HepG2 (cell line): ENCODE measurements at regions not wholly inside any gene's neighbourhood (a gene's known extent, or its start where the extent isn't known, plus 50 kb on each side); places are given as distances from the start of the nearest gene placed in this dataset.

Experiments used
- ATAC-seq: fragments of 200-7000 bp; cut with Tn5 transposase; 3 replicates; pipeline ENCODE4 v1.9.1; 2020; ENCODE audit warnings: mild to moderate bottlenecking, moderate library complexity
- BruUV-seq: library from RNA; stranded (reverse); fragments of 400-500 nt; replicated peaks from 2 replicates; lab custom pipeline; 2021; lab: Mats Ljungman, UMichigan
- CTCF ChIA-PET: fragments of 300-600 bp; formaldehyde crosslinking; extraction: SDS; loops from one replicate; lab custom pipeline; 2021; ENCODE audit warnings: low total read pairs, inconsistent platforms, low intra/inter-chr PET ratio; lab: Yijun Ruan, JAX
- POLR2A ChIA-PET: fragments of 350-600 bp; sonication (Branson Sonifier 250); formaldehyde crosslinking; loops from one replicate; lab custom pipeline; 2020; ENCODE audit warnings: antibody characterized with exemption, inconsistent platforms; lab: Yijun Ruan, JAX
- DNase-seq: peaks from one replicate; pipeline ENCODE4 v3.0.0-alpha.2; 2015; ENCODE audit warnings: low spot score
- FAIRE-seq: peaks from 3 replicates; lab custom pipeline; 2011; peaks lifted over from hg19 to GRCh38; lab: Jason Lieb, UNC
- H2AFZ ChIP-seq: one replicate; pipeline ENCODE4 v1.6.1; 2011; ENCODE audit warnings: low read length, inconsistent platforms
- H3K27ac ChIP-seq: fragments of 300-600 bp; 3 replicates; pipeline ENCODE4 v1.8.0; 2011; ENCODE audit warnings: mixed run types, mild to moderate bottlenecking, mixed read lengths, low read length, inconsistent platforms; ENCODE audit not compliant: insufficient read depth; ENCODE audit errors: extremely low read length
- H3K27me3 ChIP-seq, 2 experiments: fragments of 200-600 bp in 1 of 2; 2 replicates in 1 of 2; 3 replicates in 1 of 2; pipeline versions ENCODE4 v1.6.0 to v1.8.0; 2011; ENCODE audit warnings: low read length in 2 of 2, mild to moderate bottlenecking in 2 of 2, moderate library complexity in 2 of 2, inconsistent platforms in 1 of 2; ENCODE audit not compliant: insufficient read depth in 2 of 2, control insufficient read depth in 1 of 2
- H3K36me3 ChIP-seq, 2 experiments: fragments of 200-600 bp in 1 of 2; replicated peaks in 1 of 2; 2 replicates in 1 of 2; 3 replicates in 1 of 2; pipeline versions ENCODE4 v1.5.1 to v1.8.0; 2011; ENCODE audit warnings: low read length in 2 of 2, inconsistent platforms in 1 of 2; ENCODE audit not compliant: insufficient read depth in 2 of 2, control insufficient read depth in 1 of 2
- H3K4me1 ChIP-seq: 2 replicates; pipeline ENCODE4 v1.5.1; 2012; ENCODE audit warnings: low read length, inconsistent platforms; ENCODE audit not compliant: insufficient read depth
- H3K4me2 ChIP-seq: 2 replicates; pipeline ENCODE4 v1.6.0; 2011; ENCODE audit warnings: low read depth, low read length, inconsistent platforms
- H3K4me3 ChIP-seq, 3 experiments: fragments of 200-600 bp in 1 of 3; sonication (generic), shearing (Covaris generic) in 1 of 3; replicated peaks in 1 of 3; 2 replicates each; pipeline ENCODE4 v1.5.1; 2011 to 2016; ENCODE audit warnings: low read length in 3 of 3, inconsistent platforms in 2 of 3, low read depth in 2 of 3, mild to moderate bottlenecking in 2 of 3, control low read depth in 1 of 3, mixed read lengths in 1 of 3; ENCODE audit not compliant: insufficient read depth in 1 of 3
- H3K79me2 ChIP-seq: one replicate; pipeline ENCODE4 v1.6.1; 2011; ENCODE audit warnings: low read length, inconsistent platforms; ENCODE audit not compliant: insufficient read depth
- H3K9ac ChIP-seq: 2 replicates; pipeline ENCODE4 v1.6.0; 2011; ENCODE audit warnings: mild to moderate bottlenecking, low read depth, low read length, inconsistent platforms; ENCODE audit not compliant: insufficient read depth
- H3K9me3 ChIP-seq: 2 replicates; pipeline ENCODE4 v1.5.1; 2012; ENCODE audit warnings: mild to moderate bottlenecking, low read length
- H4K20me1 ChIP-seq: 2 replicates; pipeline ENCODE4 v1.6.0; 2011; ENCODE audit warnings: inconsistent platforms, mild to moderate bottlenecking, low read length, moderate library complexity; ENCODE audit not compliant: insufficient read depth
- CBX1 ChIP-seq: IDR thresholded peaks from one replicate; pipeline ENCODE4 v1.6.1; 2016; ENCODE audit warnings: antibody characterized with exemption, low read depth
- ETV6 ChIP-seq: sonication (generic); formaldehyde crosslinking; conservative IDR thresholded peaks from 2 replicates; pipeline ENCODE4 v1.4.0; 2020; ENCODE audit warnings: missing genetic modification reagents
- FOXK1 ChIP-seq: sonication (generic); formaldehyde crosslinking; IDR thresholded peaks from 2 replicates; pipeline ENCODE4 v1.4.0; 2020; ENCODE audit warnings: low read depth, missing genetic modification reagents, borderline replicate concordance
- HMG20A ChIP-seq: IDR thresholded peaks from 2 replicates; pipeline ENCODE4 v1.6.1; 2016; ENCODE audit warnings: borderline replicate concordance
- HNF4A ChIP-seq: sonication (generic); formaldehyde crosslinking; IDR thresholded peaks from 2 replicates; pipeline ENCODE4 v1.4.0; 2020; ENCODE audit warnings: missing genetic modification reagents
- RBAK ChIP-seq: sonication (generic); formaldehyde crosslinking; IDR thresholded peaks from 2 replicates; pipeline ENCODE4 v1.5.1; 2020; ENCODE audit warnings: mild to moderate bottlenecking, missing genetic modification reagents
- RELA ChIP-seq: sonication (generic); formaldehyde crosslinking; IDR thresholded peaks from 2 replicates; pipeline ENCODE4 v1.4.0; 2020; ENCODE audit warnings: missing genetic modification reagents
- SNAPC2 ChIP-seq: sonication (generic); formaldehyde crosslinking; IDR thresholded peaks from 2 replicates; pipeline ENCODE4 v1.8.1; 2022; ENCODE audit warnings: mild to moderate bottlenecking, missing genetic modification reagents
- ZFP82 ChIP-seq: sonication (generic); formaldehyde crosslinking; IDR thresholded peaks from 2 replicates; pipeline ENCODE4 v1.5.1; 2020; ENCODE audit warnings: mild to moderate bottlenecking, missing genetic modification reagents, borderline replicate concordance
- ZFP90 ChIP-seq: sonication (generic); formaldehyde crosslinking; IDR thresholded peaks from 2 replicates; pipeline ENCODE4 v1.8.0; 2022; ENCODE audit warnings: missing genetic modification reagents, mild to moderate bottlenecking, inconsistent platforms, borderline replicate concordance
- ZNF124 ChIP-seq: sonication (generic); formaldehyde crosslinking; IDR thresholded peaks from 2 replicates; pipeline ENCODE4 v1.4.0; 2020; ENCODE audit warnings: missing genetic modification reagents
- ZNF354B ChIP-seq: sonication (generic); formaldehyde crosslinking; IDR thresholded peaks from 2 replicates; pipeline ENCODE4 v1.8.0; 2022; ENCODE audit warnings: mild to moderate bottlenecking, missing genetic modification reagents
- ZNF776 ChIP-seq: sonication (generic); formaldehyde crosslinking; IDR thresholded peaks from 2 replicates; pipeline ENCODE4 v1.4.0; 2020; ENCODE audit warnings: mild to moderate bottlenecking, missing genetic modification reagents
- WGBS: methylation state at CpG from one replicate; pipeline ENCODE4 v1.1.6; 2017; ENCODE audit warnings: low lambda C conversion rate; 5-methylcytosine and 5-hydroxymethylcytosine counted together
- in situ Hi-C: cut with HindIII; loops from 2 replicates; pipeline ENCODE4 v1.10.0; 2017; ENCODE audit warnings: low pct_unique_long_range_greater_than_20kb; ENCODE audit not compliant: extremely low pct_ligation_motif_present
- intact Hi-C: fragments of 100-400 bp; cut with micrococcal nuclease; formaldehyde crosslinking; loops from one replicate; pipeline ENCODE4 v1.10.0; 2022; ENCODE audit not compliant: unreplicated experiment
- TF ChIP-seq, protein P1 (sequence below): sonication (generic); formaldehyde crosslinking; conservative IDR thresholded peaks from 2 replicates; pipeline ENCODE4 v1.4.0; 2020; ENCODE audit warnings: missing genetic modification reagents
- TF ChIP-seq, protein P2 (sequence below): sonication (generic); formaldehyde crosslinking; IDR thresholded peaks from 2 replicates; pipeline ENCODE4 v1.4.0; 2020; ENCODE audit warnings: missing genetic modification reagents
- TF ChIP-seq, protein P3 (sequence below): sonication (generic); formaldehyde crosslinking; IDR thresholded peaks from 2 replicates; pipeline ENCODE4 v1.8.0; 2022; ENCODE audit warnings: missing genetic modification reagents, mild to moderate bottlenecking, moderate library complexity, borderline replicate concordance

DNA sequence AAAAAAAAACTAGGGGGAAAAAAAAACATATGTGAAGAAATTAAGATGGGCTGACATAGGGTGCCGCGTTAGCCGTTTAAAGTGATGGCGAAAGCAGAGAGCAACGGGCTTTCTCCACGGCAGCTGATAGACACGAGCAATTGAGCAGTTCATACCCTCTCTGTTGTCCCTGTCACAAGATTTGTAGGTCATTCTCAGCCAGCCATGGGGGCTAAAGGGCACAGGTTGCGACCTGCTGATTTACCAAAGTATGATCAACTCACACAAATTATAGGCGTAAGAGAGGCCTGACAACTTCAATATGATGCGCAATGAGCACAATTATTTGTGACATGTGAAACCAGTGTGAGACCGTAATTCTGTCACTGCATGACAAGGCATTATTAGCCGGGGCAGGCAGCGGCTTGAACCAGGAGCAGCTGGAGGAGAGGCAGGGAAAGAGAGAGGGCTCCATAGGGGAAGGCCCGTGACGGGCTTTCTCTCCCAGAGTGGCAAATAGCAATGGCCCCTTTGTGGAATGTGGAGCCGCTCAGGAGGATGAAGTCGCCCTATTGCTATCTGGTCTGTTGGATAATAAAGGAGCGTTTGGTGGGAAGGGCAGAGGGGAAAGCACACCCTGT lies 195.1 kb upstream of the HABP2 start:
- peaks cover 5 to 53% of the 10 kb centered on the region in 2 experiments for H3K27me3 ChIP-seq
- no peak for ATAC-seq

More for the DNA sequence above, 195.1 kb upstream of the HABP2 start:
- H3K9ac ChIP-seq: no peak overlapping the region
- no peaks in the 10 kb centered on the region for H3K9me3 ChIP-seq
- no peak for TF ChIP-seq ETV6
- TF ChIP-seq HMG20A (CRISPR knock-in tag): no peak
- TF ChIP-seq ZFP82 (CRISPR knock-in tag): no peak
- TF ChIP-seq ZNF124 (CRISPR knock-in tag): no peak
- TF ChIP-seq ZFP90: no peak
- TF ChIP-seq SNAPC2 (CRISPR knock-in tag): no peak
- TF ChIP-seq FOXK1: no peak
- TF ChIP-seq, protein P1, sequence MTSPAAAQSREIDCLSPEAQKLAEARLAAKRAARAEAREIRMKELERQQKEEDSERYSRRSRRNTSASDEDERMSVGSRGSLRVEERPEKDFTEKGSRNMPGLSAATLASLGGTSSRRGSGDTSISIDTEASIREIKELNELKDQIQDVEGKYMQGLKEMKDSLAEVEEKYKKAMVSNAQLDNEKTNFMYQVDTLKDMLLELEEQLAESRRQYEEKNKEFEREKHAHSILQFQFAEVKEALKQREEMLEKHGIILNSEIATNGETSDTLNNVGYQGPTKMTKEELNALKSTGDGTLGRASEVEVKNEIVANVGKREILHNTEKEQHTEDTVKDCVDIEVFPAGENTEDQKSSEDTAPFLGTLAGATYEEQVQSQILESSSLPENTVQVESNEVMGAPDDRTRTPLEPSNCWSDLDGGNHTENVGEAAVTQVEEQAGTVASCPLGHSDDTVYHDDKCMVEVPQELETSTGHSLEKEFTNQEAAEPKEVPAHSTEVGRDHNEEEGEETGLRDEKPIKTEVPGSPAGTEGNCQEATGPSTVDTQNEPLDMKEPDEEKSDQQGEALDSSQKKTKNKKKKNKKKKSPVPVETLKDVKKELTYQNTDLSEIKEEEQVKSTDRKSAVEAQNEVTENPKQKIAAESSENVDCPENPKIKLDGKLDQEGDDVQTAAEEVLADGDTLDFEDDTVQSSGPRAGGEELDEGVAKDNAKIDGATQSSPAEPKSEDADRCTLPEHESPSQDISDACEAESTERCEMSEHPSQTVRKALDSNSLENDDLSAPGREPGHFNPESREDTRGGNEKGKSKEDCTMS: no peak
- no peak for TF ChIP-seq ZNF354B (CRISPR knock-in tag)
- TF ChIP-seq, protein P2, sequence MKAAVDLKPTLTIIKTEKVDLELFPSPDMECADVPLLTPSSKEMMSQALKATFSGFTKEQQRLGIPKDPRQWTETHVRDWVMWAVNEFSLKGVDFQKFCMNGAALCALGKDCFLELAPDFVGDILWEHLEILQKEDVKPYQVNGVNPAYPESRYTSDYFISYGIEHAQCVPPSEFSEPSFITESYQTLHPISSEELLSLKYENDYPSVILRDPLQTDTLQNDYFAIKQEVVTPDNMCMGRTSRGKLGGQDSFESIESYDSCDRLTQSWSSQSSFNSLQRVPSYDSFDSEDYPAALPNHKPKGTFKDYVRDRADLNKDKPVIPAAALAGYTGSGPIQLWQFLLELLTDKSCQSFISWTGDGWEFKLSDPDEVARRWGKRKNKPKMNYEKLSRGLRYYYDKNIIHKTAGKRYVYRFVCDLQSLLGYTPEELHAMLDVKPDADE (CRISPR knock-in tag): no peak
- TF ChIP-seq HNF4A (CRISPR knock-in tag): no peak
- no peak for TF ChIP-seq ZNF776 (CRISPR knock-in tag)
- TF ChIP-seq RBAK (CRISPR knock-in tag): no peak
- TF ChIP-seq, protein P3, sequence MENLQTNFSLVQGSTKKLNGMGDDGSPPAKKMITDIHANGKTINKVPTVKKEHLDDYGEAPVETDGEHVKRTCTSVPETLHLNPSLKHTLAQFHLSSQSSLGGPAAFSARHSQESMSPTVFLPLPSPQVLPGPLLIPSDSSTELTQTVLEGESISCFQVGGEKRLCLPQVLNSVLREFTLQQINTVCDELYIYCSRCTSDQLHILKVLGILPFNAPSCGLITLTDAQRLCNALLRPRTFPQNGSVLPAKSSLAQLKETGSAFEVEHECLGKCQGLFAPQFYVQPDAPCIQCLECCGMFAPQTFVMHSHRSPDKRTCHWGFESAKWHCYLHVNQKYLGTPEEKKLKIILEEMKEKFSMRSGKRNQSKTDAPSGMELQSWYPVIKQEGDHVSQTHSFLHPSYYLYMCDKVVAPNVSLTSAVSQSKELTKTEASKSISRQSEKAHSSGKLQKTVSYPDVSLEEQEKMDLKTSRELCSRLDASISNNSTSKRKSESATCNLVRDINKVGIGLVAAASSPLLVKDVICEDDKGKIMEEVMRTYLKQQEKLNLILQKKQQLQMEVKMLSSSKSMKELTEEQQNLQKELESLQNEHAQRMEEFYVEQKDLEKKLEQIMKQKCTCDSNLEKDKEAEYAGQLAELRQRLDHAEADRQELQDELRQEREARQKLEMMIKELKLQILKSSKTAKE (CRISPR knock-in tag): no peak
- no peak for TF ChIP-seq RELA
- TF ChIP-seq CBX1: no peak
- no peak overlapping the region for H2AFZ ChIP-seq
- no peak for FAIRE-seq
- no peaks in the 10 kb centered on the region for H3K36me3 ChIP-seq
- H3K79me2 ChIP-seq: no peaks in the 10 kb centered on the region
- POLR2A ChIA-PET: no interaction called here
- intact Hi-C loops: no loop called here
- H3K27ac ChIP-seq: no peak overlapping the region
- CTCF ChIA-PET: no interaction called here
- no peak overlapping the region for H3K4me2 ChIP-seq
- no peak for DNase-seq
- BruUV-seq: no TSS peak
- no peak overlapping the region for H3K4me3 ChIP-seq
- H3K4me1 ChIP-seq: no peaks in the 10 kb centered on the region
- in situ Hi-C loops: no loop called here
- 47% methylated on average over 18 of the region's 18 CpGs for WGBS
- H4K20me1 ChIP-seq: no peaks in the 10 kb centered on the region
